GM23338 (cell line): ENCODE measurements at regions not wholly inside any gene's neighbourhood (a gene's known extent, or its start where the extent isn't known, plus 50 kb on each side); places are given as distances from the start of the nearest gene placed in this dataset.

Source experiments
- ATAC-seq: fragments of 200-7000 bp; cut with Tn5 transposase; 3 replicates; pipeline ENCODE4 v1.9.1; 2020
- DNase-seq: peaks from one replicate; pipeline ENCODE4 v3.0.0-alpha.2; 2015; ENCODE audit warnings: low spot score
- H2AFZ ChIP-seq: fragments of 200-600 bp; sonication (generic); 2 replicates; pipeline ENCODE4 v1.8.0; 2016; ENCODE audit warnings: antibody characterized with exemption, mild to moderate bottlenecking, moderate library complexity
- H3F3A ChIP-seq: fragments of 200-600 bp; sonication (generic); replicated peaks from 2 replicates; pipeline ENCODE4 v1.8.0; 2017; ENCODE audit warnings: antibody characterized with exemption, mixed run types, low read depth
- H3K27ac ChIP-seq: fragments of 200-600 bp; sonication (generic); 2 replicates; pipeline ENCODE4 v1.6.1; 2016; ENCODE audit warnings: low read depth
- H3K27me3 ChIP-seq: fragments of 200-600 bp; sonication (generic); 2 replicates; pipeline ENCODE4 v1.8.0; 2016; ENCODE audit warnings: mild to moderate bottlenecking, mixed run types, moderate library complexity; ENCODE audit not compliant: insufficient read depth
- H3K36me3 ChIP-seq: fragments of 200-600 bp; sonication (generic); 2 replicates; pipeline ENCODE4 v1.8.0; 2016; ENCODE audit warnings: mild to moderate bottlenecking; ENCODE audit not compliant: insufficient read depth
- H3K4me1 ChIP-seq: fragments of 200-600 bp; sonication (generic); 2 replicates; pipeline ENCODE4 v1.8.0; 2016; ENCODE audit warnings: mild to moderate bottlenecking, moderate library complexity; ENCODE audit not compliant: insufficient read depth
- H3K4me2 ChIP-seq: fragments of 200-600 bp; sonication (generic); 2 replicates; pipeline ENCODE4 v1.7.1; 2017; ENCODE audit warnings: mixed run types
- H3K4me3 ChIP-seq: fragments of 200-600 bp; sonication (generic); 2 replicates; pipeline ENCODE4 v1.6.1; 2016; ENCODE audit warnings: mixed run types
- H3K79me2 ChIP-seq: fragments of 200-600 bp; sonication (generic); replicated peaks from 2 replicates; pipeline ENCODE4 v1.8.0; 2017; ENCODE audit warnings: mild to moderate bottlenecking; ENCODE audit not compliant: insufficient read depth
- H3K9me2 ChIP-seq: fragments of 200-600 bp; sonication (generic); 2 replicates; pipeline ENCODE4 v1.8.0; 2017; ENCODE audit not compliant: insufficient read depth
- H4K20me1 ChIP-seq: fragments of 200-600 bp; sonication (generic); replicated peaks from 2 replicates; pipeline ENCODE4 v1.8.0; 2017; ENCODE audit warnings: mild to moderate bottlenecking; ENCODE audit not compliant: insufficient read depth
- H3K27ac Mint-ChIP-seq: 2 replicates; pipeline ENCODE4 v1.8.0; 2020; ENCODE audit warnings: inconsistent platforms, mild to moderate bottlenecking, moderate library complexity, mixed read lengths
- H3K27me3 Mint-ChIP-seq: 3 replicates; pipeline ENCODE4 v1.8.0; 2022; ENCODE audit warnings: low read depth, mild to moderate bottlenecking, moderate library complexity, mixed read lengths, inconsistent platforms; ENCODE audit not compliant: insufficient read depth, poor library complexity
- H3K36me3 Mint-ChIP-seq: 3 replicates; pipeline ENCODE4 v1.8.0; 2021; ENCODE audit warnings: low read depth, mild to moderate bottlenecking, inconsistent platforms, moderate library complexity, mixed read lengths
- H3K4me1 Mint-ChIP-seq: 3 replicates; pipeline ENCODE4 v1.8.0; 2020; ENCODE audit warnings: mild to moderate bottlenecking, inconsistent platforms, mixed read lengths
- H3K4me3 Mint-ChIP-seq: 3 replicates; pipeline ENCODE4 v1.8.0; 2021; ENCODE audit warnings: moderate library complexity, mild to moderate bottlenecking, inconsistent platforms, mixed read lengths
- H3K9me3 Mint-ChIP-seq: 3 replicates; pipeline ENCODE4 v1.8.0; 2020; ENCODE audit warnings: moderate library complexity, mild to moderate bottlenecking, inconsistent platforms, mixed read lengths
- CREB1 ChIP-seq: fragments of 250-450 bp; sonication (Bioruptor Pico); IDR thresholded peaks from 2 replicates; pipeline ENCODE4 v1.5.0; 2020; ENCODE audit warnings: low read depth, mild to moderate bottlenecking, moderate library complexity
- CTCF ChIP-seq, 2 experiments: fragments of 200-600 bp in 1 of 2; sonication (generic) in 1 of 2; conservative IDR thresholded peaks; 2 replicates each; pipeline versions ENCODE4 v1.5.1 to v1.6.1; 2016 to 2017; ENCODE audit warnings: antibody characterized with exemption in 2 of 2, low read depth in 2 of 2, mild to moderate bottlenecking in 2 of 2, moderate library complexity in 1 of 2
- ETS1 ChIP-seq: IDR thresholded peaks from 2 replicates; pipeline ENCODE4 v1.6.1; 2016; ENCODE audit warnings: antibody characterized with exemption
- EZH2 ChIP-seq: fragments of 200-600 bp; sonication (generic); IDR thresholded peaks from one replicate; pipeline ENCODE4 v1.8.0; 2017; ENCODE audit warnings: antibody characterized with exemption, mild to moderate bottlenecking, low read depth; ENCODE audit not compliant: unreplicated experiment
- EZH2phosphoT487 ChIP-seq: fragments of 200-600 bp; sonication (generic); IDR thresholded peaks from one replicate; pipeline ENCODE4 v1.8.1; 2018; ENCODE audit warnings: antibody characterized with exemption; ENCODE audit not compliant: unreplicated experiment
- JUNB ChIP-seq: IDR thresholded peaks from one replicate; pipeline ENCODE4 v1.6.1; 2016; ENCODE audit warnings: antibody characterized with exemption; ENCODE audit not compliant: unreplicated experiment
- NANOG ChIP-seq: IDR thresholded peaks from 2 replicates; pipeline ENCODE4 v1.6.1; 2016; ENCODE audit warnings: antibody characterized with exemption, borderline replicate concordance
- POLR2AphosphoS5 ChIP-seq: IDR thresholded peaks from 2 replicates; pipeline ENCODE4 v1.6.1; 2016; ENCODE audit warnings: antibody characterized with exemption, low read depth
- REST ChIP-seq: IDR thresholded peaks from one replicate; pipeline ENCODE4 v1.6.1; 2018; ENCODE audit warnings: antibody characterized with exemption; ENCODE audit not compliant: unreplicated experiment
- STAT1 ChIP-seq: IDR thresholded peaks from one replicate; pipeline ENCODE4 v1.6.1; 2016; ENCODE audit warnings: antibody characterized with exemption; ENCODE audit not compliant: unreplicated experiment
- ZNF114 ChIP-seq: fragments of 250-450 bp; sonication (Bioruptor Pico); IDR thresholded peaks from 2 replicates; pipeline ENCODE4 v1.5.0; 2020; ENCODE audit warnings: mild to moderate bottlenecking, moderate library complexity
- ZNF331 ChIP-seq: fragments of 250-450 bp; sonication (Bioruptor Pico); IDR thresholded peaks from 2 replicates; pipeline ENCODE4 v1.5.0; 2020; ENCODE audit warnings: low read depth, mild to moderate bottlenecking, moderate library complexity
- ZNF462 ChIP-seq: fragments of 250-450 bp; sonication (Bioruptor Pico); IDR thresholded peaks from 2 replicates; pipeline ENCODE4 v1.5.0; 2020; ENCODE audit warnings: mild to moderate bottlenecking, moderate library complexity

- H3K4me1 ChIP-seq: no peaks in the 10 kb centered on the region
- no peaks in the 10 kb centered on the region for H3K79me2 ChIP-seq
- H3K4me3 Mint-ChIP-seq: no peak overlapping the region
- H2AFZ ChIP-seq: no peak overlapping the region
- H3K9me3 Mint-ChIP-seq: peaks cover 85% of the 10 kb centered on the region
- H3K27ac ChIP-seq: no peak overlapping the region
- H3K4me2 ChIP-seq: no peak overlapping the region
- ATAC-seq (no peak), DNase-seq (no peak)
- H3K27me3 Mint-ChIP-seq: no peaks in the 10 kb centered on the region
- H4K20me1 ChIP-seq: no peaks in the 10 kb centered on the region
- H3K36me3 ChIP-seq: peaks cover 3% of the 10 kb centered on the region
- H3K27ac Mint-ChIP-seq: no peak overlapping the region
- no peaks in the 10 kb centered on the region for H3K9me2 ChIP-seq
- no peaks in the 10 kb centered on the region for H3F3A ChIP-seq
- peaks cover 26% of the 10 kb centered on the region for H3K36me3 Mint-ChIP-seq
- no peak overlapping the region for H3K4me3 ChIP-seq
- TF ChIP-seq EZH2phosphoT487: no peak
- no peak for TF ChIP-seq ZNF114 (CRISPR knock-in tag)
- no peak for TF ChIP-seq EZH2
- no peak for TF ChIP-seq CTCF (conservative IDR thresholded peaks at IDR 0.05; ENCODE audit: low read depth in 2 of 2)
- TF ChIP-seq REST: no peak
- no peak for TF ChIP-seq ZNF331
- no peak for TF ChIP-seq ZNF462 (CRISPR knock-in tag)
- TF ChIP-seq STAT1: no peak
- TF ChIP-seq CREB1: no peak
- TF ChIP-seq JUNB: no peak
- no peak for TF ChIP-seq NANOG
- no peak for TF ChIP-seq ETS1
- TF ChIP-seq POLR2AphosphoS5: no peak
- H3K4me1 Mint-ChIP-seq: no peaks in the 10 kb centered on the region
- H3K27me3 ChIP-seq: no peaks in the 10 kb centered on the region
These were observed 843.1 kb downstream of the SOCS6 start for GRCh38 chr18:71131918-71132317.
